HL-60 (cell line): ENCODE measurements at regions not wholly inside any gene's neighbourhood (a gene's known extent, or its start where the extent isn't known, plus 50 kb on each side); places are given as distances from the start of the nearest gene placed in this dataset.

Source experiments
- DNase-seq, 2 experiments: peaks; one replicate each; pipeline ENCODE4 v3.0.0-alpha.2; 2010 to 2020; ENCODE audit warnings: low read depth in 1 of 2, low spot score in 1 of 2
- H3K27ac ChIP-seq: fragments of 250-450 bp; sonication (Bioruptor Pico); replicated peaks from 2 replicates; pipeline ENCODE4 v1.5.1; 2020; ENCODE audit warnings: mild to moderate bottlenecking, moderate library complexity
- H3K27me3 ChIP-seq: fragments of 250-450 bp; sonication (Bioruptor Pico); 2 replicates; pipeline ENCODE4 v1.5.1; 2021; ENCODE audit warnings: mild to moderate bottlenecking, moderate library complexity; ENCODE audit not compliant: insufficient read depth, poor library complexity, severe bottlenecking
- H3K4me3 ChIP-seq: replicated peaks from 2 replicates; pipeline ENCODE4 v1.5.1; 2011; ENCODE audit warnings: mild to moderate bottlenecking, control low read depth, low read length; ENCODE audit not compliant: insufficient read depth
- CTCF ChIP-seq: IDR thresholded peaks from one replicate; pipeline ENCODE4 v1.5.1; 2011; ENCODE audit warnings: low read length, control low read depth, inconsistent platforms; ENCODE audit not compliant: insufficient read depth
- GABPA ChIP-seq: IDR thresholded peaks from 2 replicates; pipeline ENCODE4 v1.6.1; 2012; ENCODE audit warnings: low read depth
- POLR2AphosphoS5 ChIP-seq: IDR thresholded peaks from 2 replicates; pipeline ENCODE4 v1.6.1; 2012; ENCODE audit warnings: low read depth
- SPI1 ChIP-seq: IDR thresholded peaks from 2 replicates; pipeline ENCODE4 v1.6.1; 2012; ENCODE audit warnings: low read depth, mild to moderate bottlenecking, borderline replicate concordance
- TF ChIP-seq, protein P1 (sequence below): IDR thresholded peaks from 2 replicates; pipeline ENCODE4 v1.6.1; 2012; ENCODE audit warnings: low read depth; ENCODE audit not compliant: insufficient replicate concordance

DNA sequence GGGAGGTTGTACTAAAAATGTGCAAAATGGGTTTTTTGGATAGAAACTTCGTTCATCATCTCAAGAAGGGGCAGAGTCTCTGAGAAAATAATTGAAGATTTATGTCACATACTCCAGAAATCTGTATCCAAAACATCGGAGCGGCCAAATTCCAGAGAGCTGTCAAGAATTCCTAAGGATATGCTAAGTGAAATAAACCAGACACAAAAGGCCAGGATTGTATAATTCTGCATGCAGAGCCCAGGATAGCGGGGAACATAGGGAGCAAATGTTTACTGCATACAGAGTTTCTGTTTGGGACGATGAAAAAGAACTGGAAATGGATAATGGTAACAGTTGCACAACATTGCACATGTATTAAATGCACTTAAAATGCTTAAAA, 224.2 kb upstream of the AUTS2 start:
- Histone ChIP-seq H3K4me3 (no peak overlapping the region), H3K27ac (peak overlapping the region; percentile 75), H3K27me3 (no peaks in the 10 kb centered on the region)
- no peak for DNase-seq
- TF ChIP-seq GABPA (no peak), CTCF (no peak), POLR2AphosphoS5 (no peak), SPI1 (no peak)
- TF ChIP-seq, protein P1, sequence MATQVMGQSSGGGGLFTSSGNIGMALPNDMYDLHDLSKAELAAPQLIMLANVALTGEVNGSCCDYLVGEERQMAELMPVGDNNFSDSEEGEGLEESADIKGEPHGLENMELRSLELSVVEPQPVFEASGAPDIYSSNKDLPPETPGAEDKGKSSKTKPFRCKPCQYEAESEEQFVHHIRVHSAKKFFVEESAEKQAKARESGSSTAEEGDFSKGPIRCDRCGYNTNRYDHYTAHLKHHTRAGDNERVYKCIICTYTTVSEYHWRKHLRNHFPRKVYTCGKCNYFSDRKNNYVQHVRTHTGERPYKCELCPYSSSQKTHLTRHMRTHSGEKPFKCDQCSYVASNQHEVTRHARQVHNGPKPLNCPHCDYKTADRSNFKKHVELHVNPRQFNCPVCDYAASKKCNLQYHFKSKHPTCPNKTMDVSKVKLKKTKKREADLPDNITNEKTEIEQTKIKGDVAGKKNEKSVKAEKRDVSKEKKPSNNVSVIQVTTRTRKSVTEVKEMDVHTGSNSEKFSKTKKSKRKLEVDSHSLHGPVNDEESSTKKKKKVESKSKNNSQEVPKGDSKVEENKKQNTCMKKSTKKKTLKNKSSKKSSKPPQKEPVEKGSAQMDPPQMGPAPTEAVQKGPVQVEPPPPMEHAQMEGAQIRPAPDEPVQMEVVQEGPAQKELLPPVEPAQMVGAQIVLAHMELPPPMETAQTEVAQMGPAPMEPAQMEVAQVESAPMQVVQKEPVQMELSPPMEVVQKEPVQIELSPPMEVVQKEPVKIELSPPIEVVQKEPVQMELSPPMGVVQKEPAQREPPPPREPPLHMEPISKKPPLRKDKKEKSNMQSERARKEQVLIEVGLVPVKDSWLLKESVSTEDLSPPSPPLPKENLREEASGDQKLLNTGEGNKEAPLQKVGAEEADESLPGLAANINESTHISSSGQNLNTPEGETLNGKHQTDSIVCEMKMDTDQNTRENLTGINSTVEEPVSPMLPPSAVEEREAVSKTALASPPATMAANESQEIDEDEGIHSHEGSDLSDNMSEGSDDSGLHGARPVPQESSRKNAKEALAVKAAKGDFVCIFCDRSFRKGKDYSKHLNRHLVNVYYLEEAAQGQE, result no peak

GRCh38 chr7:69377191-69377590, 221.1 kb upstream of the AUTS2 start:
- no peak for TF ChIP-seq GABPA
- TF ChIP-seq POLR2AphosphoS5, result no peak
- TF ChIP-seq SPI1, result no peak
- TF ChIP-seq CTCF, result no peak
- TF ChIP-seq, protein P1, result no peak
- DNase-seq, result no peak
- no peak overlapping the region for H3K4me3 ChIP-seq

GRCh38 chr7:69388452-69389137, 209.7 kb upstream of the AUTS2 start:
- no peak overlapping the region for H3K4me3 ChIP-seq
- H3K27ac ChIP-seq, result no peak overlapping the region
- DNase-seq, result no peak
- no peak for TF ChIP-seq GABPA
- TF ChIP-seq, protein P1, result no peak
- no peaks in the 10 kb centered on the region for H3K27me3 ChIP-seq

More at GRCh38 chr7:69377191-69377590, 221.1 kb upstream of the AUTS2 start:
- H3K27ac ChIP-seq, result no peak overlapping the region
- H3K27me3 ChIP-seq, result no peaks in the 10 kb centered on the region
